H1 (cell line): ENCODE measurements at regions not wholly inside any gene's neighbourhood (a gene's known extent, or its start where the extent isn't known, plus 50 kb on each side); places are given as distances from the start of the nearest gene placed in this dataset.
A peak's percentile ranks its signal among the peaks of the same experiment; 100 is the strongest.

ENCODE experiments used
- CTCF ChIA-PET: fragments of 300-600 bp; sonication (Branson Sonifier 250); formaldehyde crosslinking; loops from one replicate; lab custom pipeline; 2021; ENCODE audit not compliant: partially characterized antibody; lab: Charles Lee
- POLR2A ChIA-PET: fragments of 300-600 bp; sonication (Branson Sonifier 250); formaldehyde crosslinking; loops from one replicate; lab custom pipeline; 2021; ENCODE audit warnings: inconsistent platforms; ENCODE audit not compliant: partially characterized antibody; lab: Charles Lee
- DNase-seq, 2 experiments: peaks; one replicate each; pipeline versions ENCODE4 v3.0.0 to v3.0.0-alpha.2; 2010 to 2022; ENCODE audit warnings: low spot score in 2 of 2, low read depth in 1 of 2, mixed read lengths in 1 of 2
- FAIRE-seq: peaks from 2 replicates; lab custom pipeline; 2011; peaks lifted over from hg19 to GRCh38; lab: Jason Lieb, UNC
- H2AFZ ChIP-seq: 2 replicates; pipeline ENCODE4 v1.8.1; 2012; ENCODE audit warnings: low read length, inconsistent platforms
- H2AK5ac ChIP-seq: 2 replicates; pipeline ENCODE4 v1.6.1; 2013; ENCODE audit warnings: low read depth, low read length
- H2BK120ac ChIP-seq: replicated peaks from 2 replicates; pipeline ENCODE3; 2013; ENCODE audit warnings: low read depth, low read length, inconsistent platforms
- H2BK12ac ChIP-seq: 2 replicates; pipeline ENCODE4 v1.6.1; 2013; ENCODE audit warnings: low read depth, low read length
- H2BK15ac ChIP-seq: 2 replicates; pipeline ENCODE4 v1.6.1; 2013; ENCODE audit warnings: low read length
- H2BK20ac ChIP-seq: 2 replicates; pipeline ENCODE4 v1.6.1; 2013; ENCODE audit warnings: low read length
- H2BK5ac ChIP-seq: 2 replicates; pipeline ENCODE4 v1.6.1; 2013; ENCODE audit warnings: low read depth, low read length
- H3K14ac ChIP-seq: 2 replicates; pipeline ENCODE4 v1.6.1; 2013; ENCODE audit warnings: inconsistent platforms; ENCODE audit not compliant: insufficient read length
- H3K18ac ChIP-seq: 2 replicates; pipeline ENCODE4 v1.6.1; 2013; ENCODE audit warnings: low read length; ENCODE audit errors: extremely low read depth
- H3K23ac ChIP-seq: 2 replicates; pipeline ENCODE4 v1.6.1; 2013; ENCODE audit warnings: inconsistent platforms; ENCODE audit not compliant: insufficient read length
- H3K23me2 ChIP-seq: 2 replicates; pipeline ENCODE4 v1.6.1; 2013; ENCODE audit warnings: low read depth, low read length
- H3K27ac ChIP-seq: 2 replicates; pipeline ENCODE4 v1.6.1; 2011; ENCODE audit warnings: low read depth, low read length, inconsistent platforms
- H3K27me3 ChIP-seq, 4 experiments: replicated peaks in 1 of 4; 1 replicate in 1 of 4; 2 replicates in 3 of 4; pipeline versions ENCODE4 v1.6.1 to v1.8.1; 2011 to 2013; ENCODE audit warnings: low read length in 3 of 4, mild to moderate bottlenecking in 3 of 4, inconsistent platforms in 2 of 4, mixed read lengths in 2 of 4, moderate library complexity in 1 of 4; ENCODE audit not compliant: control insufficient read depth in 3 of 4, insufficient read depth in 3 of 4; ENCODE audit errors: extremely low read depth in 1 of 4
- H3K36me3 ChIP-seq, 4 experiments: 2 replicates each; pipeline versions ENCODE4 v1.6.1 to v1.8.1; 2011 to 2013; ENCODE audit warnings: mild to moderate bottlenecking in 4 of 4, low read length in 3 of 4, moderate library complexity in 2 of 4, control low read depth in 1 of 4, inconsistent platforms in 1 of 4; ENCODE audit not compliant: insufficient read depth in 4 of 4, control insufficient read depth in 2 of 4
- H3K4ac ChIP-seq: replicated peaks from 2 replicates; pipeline ENCODE3; 2013; ENCODE audit warnings: low read length, low read depth, mixed read lengths, inconsistent platforms; ENCODE audit not compliant: insufficient read length
- H3K4me1 ChIP-seq, 4 experiments: replicated peaks in 1 of 4; 1 replicate in 1 of 4; 2 replicates in 3 of 4; pipeline versions ENCODE4 v1.6.1 to v1.8.1; 2011 to 2013; ENCODE audit warnings: low read length in 3 of 4, inconsistent platforms in 2 of 4, mixed read lengths in 1 of 4; ENCODE audit not compliant: insufficient read depth in 4 of 4, control insufficient read depth in 3 of 4
- H3K4me2 ChIP-seq, 2 experiments: 2 replicates each; pipeline versions ENCODE4 v1.6.1 to v1.8.1; 2011 to 2013; ENCODE audit warnings: low read depth in 2 of 2, low read length in 2 of 2, control low read depth in 1 of 2, inconsistent platforms in 1 of 2, mild to moderate bottlenecking in 1 of 2; ENCODE audit not compliant: insufficient read depth in 1 of 2
- H3K4me3 ChIP-seq, 4 experiments: fragments of 200-600, 300-600 bp in 1 of 4; sonication (generic), shearing (Covaris generic), sonication (Bioruptor Twin) in 1 of 4; 2 replicates each; pipeline versions ENCODE4 v1.5.1 to v1.8.1; 2011 to 2016; ENCODE audit warnings: low read length in 4 of 4, low read depth in 3 of 4, control low read depth in 2 of 4, inconsistent platforms in 2 of 4, mild to moderate bottlenecking in 2 of 4, mixed read lengths in 1 of 4, moderate library complexity in 1 of 4; ENCODE audit not compliant: insufficient read depth in 2 of 4; ENCODE audit errors: extremely low read depth in 1 of 4
- H3K56ac ChIP-seq: replicated peaks from 2 replicates; pipeline ENCODE3; 2013; ENCODE audit warnings: low read depth, mild to moderate bottlenecking, mixed read lengths, low read length, inconsistent platforms; ENCODE audit not compliant: insufficient read length
- H3K79me1 ChIP-seq: 2 replicates; pipeline ENCODE4 v1.6.1; 2013; ENCODE audit warnings: low read depth, low read length, control low read depth
- H3K79me2 ChIP-seq, 2 experiments: 2 replicates each; pipeline versions ENCODE4 v1.6.1 to v1.8.1; 2012 to 2013; ENCODE audit warnings: low read length in 2 of 2, mild to moderate bottlenecking in 2 of 2, inconsistent platforms in 1 of 2; ENCODE audit not compliant: insufficient read depth in 2 of 2, control insufficient read depth in 1 of 2
- H3K9ac ChIP-seq, 4 experiments: replicated peaks in 1 of 4; 1 replicate in 1 of 4; 2 replicates in 3 of 4; pipeline versions ENCODE4 v1.6.1 to v1.8.1; 2011 to 2013; ENCODE audit warnings: low read depth in 3 of 4, low read length in 3 of 4, control low read depth in 2 of 4, mild to moderate bottlenecking in 2 of 4, moderate library complexity in 2 of 4, inconsistent platforms in 1 of 4; ENCODE audit errors: extremely low read depth in 1 of 4
- H3K9me3 ChIP-seq, 2 experiments: 2 replicates each; pipeline versions ENCODE4 v1.6.1 to v1.8.1; 2012 to 2013; ENCODE audit warnings: mild to moderate bottlenecking in 2 of 2, moderate library complexity in 2 of 2, control low read depth in 1 of 2, inconsistent platforms in 1 of 2, low read depth in 1 of 2, low read length in 1 of 2, mixed read lengths in 1 of 2; ENCODE audit not compliant: insufficient read depth in 2 of 2
- H4K20me1 ChIP-seq, 2 experiments: replicated peaks in 1 of 2; 2 replicates each; pipeline versions ENCODE3 to v1.8.1; 2011 to 2013; ENCODE audit warnings: inconsistent platforms in 2 of 2, low read length in 2 of 2, mild to moderate bottlenecking in 1 of 2; ENCODE audit not compliant: insufficient read depth in 2 of 2, control insufficient read depth in 1 of 2
- H4K5ac ChIP-seq: 2 replicates; pipeline ENCODE4 v1.6.1; 2013; ENCODE audit warnings: low read length, low read depth, mixed read lengths, inconsistent platforms; ENCODE audit not compliant: insufficient read length
- H4K8ac ChIP-seq: 2 replicates; pipeline ENCODE4 v1.8.0; 2013; ENCODE audit warnings: mild to moderate bottlenecking, moderate library complexity, low read length, inconsistent platforms; ENCODE audit not compliant: insufficient read depth; ENCODE audit errors: extremely low read depth
- H4K91ac ChIP-seq: replicated peaks from 2 replicates; pipeline ENCODE3; 2013; ENCODE audit warnings: low read length, mixed read lengths, inconsistent platforms; ENCODE audit not compliant: insufficient read length
- CTCF ChIP-seq, 3 experiments: IDR thresholded peaks; 1 replicate in 2 of 3; 2 replicates in 1 of 3; pipeline versions ENCODE4 v1.5.1 to v1.6.1; 2011; ENCODE audit warnings: low read length in 3 of 3, mild to moderate bottlenecking in 3 of 3, inconsistent platforms in 2 of 3, low read depth in 1 of 3, moderate library complexity in 1 of 3; ENCODE audit not compliant: insufficient read depth in 1 of 3; ENCODE audit errors: control extremely low read depth in 1 of 3
- MAFK ChIP-seq: IDR thresholded peaks from 2 replicates; pipeline ENCODE4 v1.6.1; 2012; ENCODE audit warnings: low read depth, mild to moderate bottlenecking, improper control_type of control experiment, low read length
- POLR2A ChIP-seq, 2 experiments: IDR thresholded peaks; 1 replicate in 1 of 2; 2 replicates in 1 of 2; pipeline ENCODE4 v1.6.1; 2011; ENCODE audit warnings: low read depth in 2 of 2, low read length in 2 of 2, mild to moderate bottlenecking in 2 of 2; ENCODE audit errors: control extremely low read depth in 1 of 2
- RAD21 ChIP-seq, 2 experiments: IDR thresholded peaks in 1 of 2; conservative IDR thresholded peaks in 1 of 2; 2 replicates each; pipeline ENCODE4 v1.6.1; 2011; ENCODE audit warnings: low read depth in 2 of 2, low read length in 2 of 2, improper control_type of control experiment in 1 of 2, inconsistent platforms in 1 of 2, mild to moderate bottlenecking in 1 of 2, moderate library complexity in 1 of 2
- SP1 ChIP-seq: IDR thresholded peaks from 2 replicates; pipeline ENCODE4 v1.6.1; 2011; ENCODE audit warnings: low read depth, low read length
- TAF1 ChIP-seq: IDR thresholded peaks from 2 replicates; pipeline ENCODE4 v1.6.1; 2011; ENCODE audit warnings: mild to moderate bottlenecking, low read depth, low read length
- TBP ChIP-seq: IDR thresholded peaks from 2 replicates; pipeline ENCODE4 v1.6.1; 2011; ENCODE audit warnings: low read depth, low read length, improper control_type of control experiment
- TCF12 ChIP-seq: IDR thresholded peaks from 2 replicates; pipeline ENCODE4 v1.6.1; 2011; ENCODE audit warnings: low read depth, mild to moderate bottlenecking, low read length
- ZNF274 ChIP-seq: IDR thresholded peaks from 2 replicates; pipeline ENCODE4 v1.7.0; 2012; ENCODE audit warnings: low read length, borderline replicate concordance; ENCODE audit errors: extremely low read depth
- WGBS, 2 experiments: shearing (Covaris generic) in 1 of 2; methylation state at CpG; one replicate each; pipeline versions ENCODE4 v1.1.6 to v1.1.7; 2013 to 2015; ENCODE audit warnings: low lambda C conversion rate in 2 of 2, mixed read lengths in 2 of 2, inconsistent platforms in 1 of 2, low coverage in 1 of 2, missing lambda C conversion rate in 1 of 2; ENCODE audit not compliant: insufficient replicate concordance in 2 of 2, insufficient coverage in 1 of 2, insufficient read length in 1 of 2; ENCODE audit errors: extremely low coverage in 1 of 2, missing lambda C conversion rate in 1 of 2; 5-methylcytosine and 5-hydroxymethylcytosine counted together

- H3K79me1 ChIP-seq, result no peaks in the 10 kb centered on the region
- peak in 2 of 3 experiments; percentile 52 to 64; a peak in 3 of 4 replicates for TF ChIP-seq CTCF (IDR thresholded peaks at IDR 0.05; ENCODE audit: control extremely low read depth in 1 of 3, insufficient read depth in 1 of 3, low read depth in 1 of 3, low read length in 3 of 3)
- TF ChIP-seq POLR2A (IDR thresholded peaks at IDR 0.05; ENCODE audit: control extremely low read depth in 1 of 2, low read depth in 2 of 2, low read length in 2 of 2), result no peak
- TF ChIP-seq TBP, result no peak
- TF ChIP-seq TAF1, result no peak
- no peak for TF ChIP-seq TCF12
- TF ChIP-seq MAFK, result no peak
- no peak for TF ChIP-seq SP1
- peak; percentile 79 to 82 for TF ChIP-seq RAD21 (IDR thresholded peaks at IDR 0.05 in 1 of 2, conservative IDR thresholded peaks at IDR 0.05 in 1 of 2; ENCODE audit: low read depth in 2 of 2, low read length in 2 of 2)
- TF ChIP-seq ZNF274, result no peak
- CTCF ChIA-PET, result interaction anchor here (0.7 to 8.0 kb wide), 36 partner anchors 8 to 450 kb away, joined by 3 to 57 read pairs (median 5); no protein-coding TSS in a partner anchor
- H2AK5ac ChIP-seq, result no peak overlapping the region
- no peaks in the 10 kb centered on the region for H3K23me2 ChIP-seq
- H3K9me3 ChIP-seq, result peaks cover 0 to 3% of the 10 kb centered on the region in 2 experiments; a peak in 1 of 4 replicates
- H4K8ac ChIP-seq, result no peak overlapping the region
- H3K79me2 ChIP-seq, result no peaks in the 10 kb centered on the region
- H3K9ac ChIP-seq, result no peak overlapping the region
- H4K91ac ChIP-seq, result no peak overlapping the region
- FAIRE-seq (peak; percentile 96), DNase-seq (no peak)
- no peak overlapping the region for H3K4me2 ChIP-seq
- POLR2A ChIA-PET, result no interaction called here
- no peaks in the 10 kb centered on the region for H3K36me3 ChIP-seq
- no peak overlapping the region for H2BK15ac ChIP-seq
- no peak overlapping the region for H3K56ac ChIP-seq
- H2BK5ac ChIP-seq, result no peak overlapping the region
- no peak overlapping the region for H2BK12ac ChIP-seq
- WGBS, 2 experiments, result 36% methylated on average over 6 of the region's 6 CpGs; no CpG with 5 or more reads in 1 of the 2 experiments
- H3K4ac ChIP-seq, result no peak overlapping the region
- H2BK20ac ChIP-seq, result no peak overlapping the region
- H3K4me3 ChIP-seq, result no peak overlapping the region
- no peak overlapping the region for H2AFZ ChIP-seq
- no peak overlapping the region for H3K27ac ChIP-seq
- H3K23ac ChIP-seq, result no peak overlapping the region
- peaks cover 0 to 9% (median 6%) of the 10 kb centered on the region in 4 experiments; a peak in 3 of 7 replicates for H3K4me1 ChIP-seq
- H3K18ac ChIP-seq, result no peak overlapping the region
- no peaks in the 10 kb centered on the region for H4K20me1 ChIP-seq
- no peak overlapping the region for H4K5ac ChIP-seq
- no peak overlapping the region for H2BK120ac ChIP-seq
- H3K27me3 ChIP-seq, result no peaks in the 10 kb centered on the region
- H3K14ac ChIP-seq, result no peak overlapping the region
These were observed 131.1 kb upstream of the CDK1 start for GRCh38 chr10:60646966-60647796.
